SK-N-SH (cell line): ENCODE measurements at regions not wholly inside any gene's neighbourhood (a gene's known extent, or its start where the extent isn't known, plus 50 kb on each side); places are given as distances from the start of the nearest gene placed in this dataset.

Source experiments
- CTCF ChIP-seq: fragments of 200-600 bp; sonication (generic); IDR thresholded peaks from 2 replicates; pipeline ENCODE4 v1.6.1; 2017; ENCODE audit warnings: antibody characterized with exemption, mild to moderate bottlenecking, moderate library complexity
- EZH2phosphoT487 ChIP-seq: fragments of 200-600 bp; sonication (generic); IDR thresholded peaks from 2 replicates; pipeline ENCODE4 v1.6.1; 2017; ENCODE audit warnings: low read depth, mixed run types, mild to moderate bottlenecking, antibody characterized with exemption, moderate library complexity, borderline replicate concordance
- TAF1 ChIP-seq: IDR thresholded peaks from 2 replicates; pipeline ENCODE4 v1.6.1; 2012; ENCODE audit warnings: low read depth, mild to moderate bottlenecking, low read length, moderate library complexity, borderline replicate concordance
- TEAD4 ChIP-seq: IDR thresholded peaks from 2 replicates; pipeline ENCODE4 v1.4.0; 2012; ENCODE audit warnings: mild to moderate bottlenecking, borderline replicate concordance; ENCODE audit not compliant: insufficient read depth

- TF ChIP-seq CTCF: no peak
- no peak for TF ChIP-seq EZH2phosphoT487
- TF ChIP-seq TEAD4: no peak
- TF ChIP-seq TAF1: no peak
These were observed 119.3 kb upstream of the RIOK3 start for GRCh38 chr18:23333827-23334226.
